Liver (tissue), 8 donors: ENCODE measurements at regions not wholly inside any gene's neighbourhood (a gene's known extent, or its start where the extent isn't known, plus 50 kb on each side); places are given as distances from the start of the nearest gene placed in this dataset.

Source experiments
- DNase-seq: peaks from one replicate; pipeline ENCODE4 v3.0.0-alpha.2; 2017; ENCODE audit warnings: low spot score
- H3K27ac ChIP-seq, 2 donors: one replicate each; pipeline ENCODE4 v1.7.0; 2013; ENCODE audit warnings: inconsistent platforms in 2 of 2, low read length in 2 of 2, control low read depth in 1 of 2, low read depth in 1 of 2, mild to moderate bottlenecking in 1 of 2
- H3K27me3 ChIP-seq, 4 donors: one replicate each; pipeline versions ENCODE4 v1.6.1 to v1.7.0; 2013; ENCODE audit warnings: low read length in 3 of 4, inconsistent platforms in 1 of 4, mild to moderate bottlenecking in 1 of 4, moderate library complexity in 1 of 4; ENCODE audit not compliant: control insufficient read depth in 4 of 4, insufficient read depth in 4 of 4
- H3K36me3 ChIP-seq, 4 donors: one replicate each; pipeline versions ENCODE4 v1.6.1 to v1.7.0; 2013; ENCODE audit warnings: low read length in 3 of 4, mild to moderate bottlenecking in 3 of 4, low read depth in 1 of 4, moderate library complexity in 1 of 4; ENCODE audit not compliant: control insufficient read depth in 4 of 4, insufficient read depth in 3 of 4
- H3K4me1 ChIP-seq, 4 donors: one replicate each; pipeline versions ENCODE4 v1.6.1 to v1.7.0; 2013; ENCODE audit warnings: low read length in 3 of 4, mild to moderate bottlenecking in 3 of 4, moderate library complexity in 1 of 4; ENCODE audit not compliant: control insufficient read depth in 4 of 4, insufficient read depth in 4 of 4
- H3K4me3 ChIP-seq, 3 donors: one replicate each; pipeline versions ENCODE4 v1.6.1 to v1.7.0; 2013; ENCODE audit warnings: low read length in 3 of 3, control low read depth in 1 of 3, low read depth in 1 of 3, mild to moderate bottlenecking in 1 of 3
- H3K9ac ChIP-seq, 2 donors: one replicate each; pipeline ENCODE4 v1.7.0; 2013; ENCODE audit warnings: low read length in 2 of 2, mild to moderate bottlenecking in 2 of 2, moderate library complexity in 2 of 2, control low read depth in 1 of 2, low read depth in 1 of 2
- H3K9me3 ChIP-seq, 4 donors: one replicate each; pipeline versions ENCODE4 v1.6.1 to v1.7.0; 2013; ENCODE audit warnings: low read length in 3 of 4; ENCODE audit not compliant: control insufficient read depth in 4 of 4
- EGR1 ChIP-seq, 2 donors: IDR thresholded peaks; 2 replicates each; pipeline ENCODE4 v1.6.1; 2016 to 2018; ENCODE audit warnings: antibody characterized with exemption in 2 of 2, low read depth in 2 of 2
- FOXA1 ChIP-seq: IDR thresholded peaks from 2 replicates; pipeline ENCODE4 v1.6.1; 2016; ENCODE audit warnings: antibody characterized with exemption
- GABPA ChIP-seq, 2 donors: IDR thresholded peaks in 1 of 2; conservative IDR thresholded peaks in 1 of 2; 2 replicates each; pipeline ENCODE4 v1.6.1; 2016; ENCODE audit warnings: antibody characterized with exemption in 2 of 2, mild to moderate bottlenecking in 1 of 2, moderate library complexity in 1 of 2
- HNF4A ChIP-seq, 2 donors: conservative IDR thresholded peaks; 2 replicates each; pipeline ENCODE4 v1.6.1; 2016; ENCODE audit warnings: antibody characterized with exemption in 2 of 2, mild to moderate bottlenecking in 2 of 2
- HNF4G ChIP-seq: IDR thresholded peaks from 2 replicates; pipeline ENCODE4 v1.6.1; 2016; ENCODE audit warnings: antibody characterized with exemption
- JUND ChIP-seq, 2 donors: IDR thresholded peaks; 2 replicates each; pipeline ENCODE4 v1.6.1; 2016; ENCODE audit warnings: antibody characterized with exemption in 2 of 2
- NR2F2 ChIP-seq: IDR thresholded peaks from 2 replicates; pipeline ENCODE4 v1.6.1; 2016; ENCODE audit warnings: antibody characterized with exemption
- RAD21 ChIP-seq, 2 donors: IDR thresholded peaks; 2 replicates each; pipeline ENCODE4 v1.6.1; 2016; ENCODE audit warnings: antibody characterized with exemption in 2 of 2, mild to moderate bottlenecking in 2 of 2
- RXRA ChIP-seq, 2 donors: IDR thresholded peaks; 2 replicates each; pipeline ENCODE4 v1.6.1; 2017 to 2018; ENCODE audit warnings: antibody characterized with exemption in 2 of 2, mild to moderate bottlenecking in 1 of 2
- SP1 ChIP-seq: IDR thresholded peaks from 2 replicates; pipeline ENCODE4 v1.6.1; 2018; ENCODE audit warnings: antibody characterized with exemption, mild to moderate bottlenecking
- TAF1 ChIP-seq: conservative IDR thresholded peaks from 2 replicates; pipeline ENCODE4 v1.6.1; 2016; ENCODE audit warnings: antibody characterized with exemption, mild to moderate bottlenecking
- YY1 ChIP-seq: IDR thresholded peaks from 2 replicates; pipeline ENCODE4 v1.6.1; 2016; ENCODE audit warnings: antibody characterized with exemption, mild to moderate bottlenecking
- WGBS: extraction: QIAGEN DNeasy Blood & Tissue Kit; methylation state at CpG from one replicate; pipeline ENCODE4 v1.1.7; 2013; 5-methylcytosine and 5-hydroxymethylcytosine counted together
- TF ChIP-seq, protein P1 (sequence below): IDR thresholded peaks from 2 replicates; pipeline ENCODE4 v1.6.1; 2016; ENCODE audit warnings: antibody characterized with exemption
- TF ChIP-seq, protein P2 (sequence below): IDR thresholded peaks from 2 replicates; pipeline ENCODE4 v1.6.1; 2016; ENCODE audit warnings: antibody characterized with exemption, mild to moderate bottlenecking
- TF ChIP-seq, protein P3 (sequence below): IDR thresholded peaks from 2 replicates; pipeline ENCODE4 v1.6.1; 2016; ENCODE audit warnings: antibody characterized with exemption
- TF ChIP-seq, protein P4 (sequence below): IDR thresholded peaks from 2 replicates; pipeline ENCODE4 v1.6.1; 2016; ENCODE audit warnings: antibody characterized with exemption
- TF ChIP-seq, protein P5 (sequence below): fragments of 150-350 bp; IDR thresholded peaks from 2 replicates; pipeline ENCODE4 v1.5.1; 2017; ENCODE audit warnings: improper control_type of control experiment, low read depth, low read length; ENCODE audit not compliant: missing input control
- donor health status: healthy.
- donor health status: healthy.
- donor health status: healthy.
- donor health status: healthy.
- donor health status: healthy.

DNA sequence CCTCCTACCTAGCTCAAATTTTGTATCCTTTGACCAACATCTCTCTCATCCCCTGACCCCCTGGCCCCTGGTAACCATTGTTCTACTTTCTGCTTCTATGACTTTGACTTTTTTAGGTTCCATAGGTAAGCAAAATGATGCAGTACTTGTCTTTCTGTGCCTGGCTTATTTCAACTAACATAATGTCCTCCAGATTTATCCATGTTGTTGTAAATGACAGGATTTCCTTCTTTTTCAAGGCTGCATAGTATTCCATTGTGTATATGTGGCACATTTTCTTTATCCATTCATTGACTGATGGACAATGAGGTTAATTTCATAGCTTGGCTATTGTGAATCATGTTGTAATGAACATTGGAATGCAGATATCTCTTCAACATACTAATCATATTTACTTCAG, 170.1 kb downstream of the DPY19L2 start:
- H3K4me1 ChIP-seq, result peaks cover 0 to 5% (median 0%) of the 10 kb centered on the region in 4 donors
- no peak for DNase-seq
- no peaks in the 10 kb centered on the region for H3K27me3 ChIP-seq
- H3K9ac ChIP-seq, result no peak overlapping the region
- TF ChIP-seq EGR1 (IDR thresholded peaks at IDR 0.05; ENCODE audit: low read depth in 2 of 2) (no peak), NR2F2 (no peak), RAD21 (IDR thresholded peaks at IDR 0.05) (no peak), JUND (IDR thresholded peaks at IDR 0.05) (no peak), RXRA (IDR thresholded peaks at IDR 0.05) (no peak), TAF1 (no peak), SP1 (no peak), FOXA1 (no peak), GABPA (IDR thresholded peaks at IDR 0.05 in 1 of 2, conservative IDR thresholded peaks at IDR 0.05 in 1 of 2) (no peak)
- TF ChIP-seq, protein P1, sequence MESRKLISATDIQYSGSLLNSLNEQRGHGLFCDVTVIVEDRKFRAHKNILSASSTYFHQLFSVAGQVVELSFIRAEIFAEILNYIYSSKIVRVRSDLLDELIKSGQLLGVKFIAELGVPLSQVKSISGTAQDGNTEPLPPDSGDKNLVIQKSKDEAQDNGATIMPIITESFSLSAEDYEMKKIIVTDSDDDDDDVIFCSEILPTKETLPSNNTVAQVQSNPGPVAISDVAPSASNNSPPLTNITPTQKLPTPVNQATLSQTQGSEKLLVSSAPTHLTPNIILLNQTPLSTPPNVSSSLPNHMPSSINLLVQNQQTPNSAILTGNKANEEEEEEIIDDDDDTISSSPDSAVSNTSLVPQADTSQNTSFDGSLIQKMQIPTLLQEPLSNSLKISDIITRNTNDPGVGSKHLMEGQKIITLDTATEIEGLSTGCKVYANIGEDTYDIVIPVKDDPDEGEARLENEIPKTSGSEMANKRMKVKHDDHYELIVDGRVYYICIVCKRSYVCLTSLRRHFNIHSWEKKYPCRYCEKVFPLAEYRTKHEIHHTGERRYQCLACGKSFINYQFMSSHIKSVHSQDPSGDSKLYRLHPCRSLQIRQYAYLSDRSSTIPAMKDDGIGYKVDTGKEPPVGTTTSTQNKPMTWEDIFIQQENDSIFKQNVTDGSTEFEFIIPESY, result no peak
- TF ChIP-seq, protein P2, sequence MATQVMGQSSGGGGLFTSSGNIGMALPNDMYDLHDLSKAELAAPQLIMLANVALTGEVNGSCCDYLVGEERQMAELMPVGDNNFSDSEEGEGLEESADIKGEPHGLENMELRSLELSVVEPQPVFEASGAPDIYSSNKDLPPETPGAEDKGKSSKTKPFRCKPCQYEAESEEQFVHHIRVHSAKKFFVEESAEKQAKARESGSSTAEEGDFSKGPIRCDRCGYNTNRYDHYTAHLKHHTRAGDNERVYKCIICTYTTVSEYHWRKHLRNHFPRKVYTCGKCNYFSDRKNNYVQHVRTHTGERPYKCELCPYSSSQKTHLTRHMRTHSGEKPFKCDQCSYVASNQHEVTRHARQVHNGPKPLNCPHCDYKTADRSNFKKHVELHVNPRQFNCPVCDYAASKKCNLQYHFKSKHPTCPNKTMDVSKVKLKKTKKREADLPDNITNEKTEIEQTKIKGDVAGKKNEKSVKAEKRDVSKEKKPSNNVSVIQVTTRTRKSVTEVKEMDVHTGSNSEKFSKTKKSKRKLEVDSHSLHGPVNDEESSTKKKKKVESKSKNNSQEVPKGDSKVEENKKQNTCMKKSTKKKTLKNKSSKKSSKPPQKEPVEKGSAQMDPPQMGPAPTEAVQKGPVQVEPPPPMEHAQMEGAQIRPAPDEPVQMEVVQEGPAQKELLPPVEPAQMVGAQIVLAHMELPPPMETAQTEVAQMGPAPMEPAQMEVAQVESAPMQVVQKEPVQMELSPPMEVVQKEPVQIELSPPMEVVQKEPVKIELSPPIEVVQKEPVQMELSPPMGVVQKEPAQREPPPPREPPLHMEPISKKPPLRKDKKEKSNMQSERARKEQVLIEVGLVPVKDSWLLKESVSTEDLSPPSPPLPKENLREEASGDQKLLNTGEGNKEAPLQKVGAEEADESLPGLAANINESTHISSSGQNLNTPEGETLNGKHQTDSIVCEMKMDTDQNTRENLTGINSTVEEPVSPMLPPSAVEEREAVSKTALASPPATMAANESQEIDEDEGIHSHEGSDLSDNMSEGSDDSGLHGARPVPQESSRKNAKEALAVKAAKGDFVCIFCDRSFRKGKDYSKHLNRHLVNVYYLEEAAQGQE, result no peak
- TF ChIP-seq, protein P3, sequence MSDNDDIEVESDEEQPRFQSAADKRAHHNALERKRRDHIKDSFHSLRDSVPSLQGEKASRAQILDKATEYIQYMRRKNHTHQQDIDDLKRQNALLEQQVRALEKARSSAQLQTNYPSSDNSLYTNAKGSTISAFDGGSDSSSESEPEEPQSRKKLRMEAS, result no peak
- TF ChIP-seq, protein P4, sequence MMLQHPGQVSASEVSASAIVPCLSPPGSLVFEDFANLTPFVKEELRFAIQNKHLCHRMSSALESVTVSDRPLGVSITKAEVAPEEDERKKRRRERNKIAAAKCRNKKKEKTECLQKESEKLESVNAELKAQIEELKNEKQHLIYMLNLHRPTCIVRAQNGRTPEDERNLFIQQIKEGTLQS, result no peak
- peaks cover 0 to 4% (median 0%) of the 10 kb centered on the region in 4 donors for H3K9me3 ChIP-seq
- no peaks in the 10 kb centered on the region for H3K36me3 ChIP-seq
- no peak overlapping the region for H3K4me3 ChIP-seq
- no peak overlapping the region for H3K27ac ChIP-seq

DNA sequence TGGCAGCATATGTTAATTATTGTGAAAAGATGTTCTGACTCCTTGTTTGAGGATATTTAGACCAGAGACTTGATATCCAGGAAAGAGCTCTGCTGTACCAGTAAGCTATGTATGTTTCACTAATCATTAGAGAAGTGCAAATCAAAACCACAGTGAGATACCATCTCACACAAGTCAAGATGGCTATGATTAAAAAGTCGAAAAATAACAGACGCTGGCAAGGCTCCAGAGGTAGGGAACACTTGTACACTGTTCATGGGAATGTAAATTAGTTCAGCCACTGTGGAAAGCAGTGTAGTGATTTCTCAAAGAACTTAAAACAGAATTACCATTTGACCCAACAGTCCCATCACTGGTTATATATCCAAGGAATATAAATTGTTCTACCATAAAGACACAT, 171.6 kb downstream of the DPY19L2 start:
- TF ChIP-seq NR2F2, result no peak
- TF ChIP-seq SP1, result no peak
- TF ChIP-seq YY1, result no peak
- TF ChIP-seq, protein P5, sequence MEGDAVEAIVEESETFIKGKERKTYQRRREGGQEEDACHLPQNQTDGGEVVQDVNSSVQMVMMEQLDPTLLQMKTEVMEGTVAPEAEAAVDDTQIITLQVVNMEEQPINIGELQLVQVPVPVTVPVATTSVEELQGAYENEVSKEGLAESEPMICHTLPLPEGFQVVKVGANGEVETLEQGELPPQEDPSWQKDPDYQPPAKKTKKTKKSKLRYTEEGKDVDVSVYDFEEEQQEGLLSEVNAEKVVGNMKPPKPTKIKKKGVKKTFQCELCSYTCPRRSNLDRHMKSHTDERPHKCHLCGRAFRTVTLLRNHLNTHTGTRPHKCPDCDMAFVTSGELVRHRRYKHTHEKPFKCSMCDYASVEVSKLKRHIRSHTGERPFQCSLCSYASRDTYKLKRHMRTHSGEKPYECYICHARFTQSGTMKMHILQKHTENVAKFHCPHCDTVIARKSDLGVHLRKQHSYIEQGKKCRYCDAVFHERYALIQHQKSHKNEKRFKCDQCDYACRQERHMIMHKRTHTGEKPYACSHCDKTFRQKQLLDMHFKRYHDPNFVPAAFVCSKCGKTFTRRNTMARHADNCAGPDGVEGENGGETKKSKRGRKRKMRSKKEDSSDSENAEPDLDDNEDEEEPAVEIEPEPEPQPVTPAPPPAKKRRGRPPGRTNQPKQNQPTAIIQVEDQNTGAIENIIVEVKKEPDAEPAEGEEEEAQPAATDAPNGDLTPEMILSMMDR, result no peak
- TF ChIP-seq RXRA (IDR thresholded peaks at IDR 0.05), result no peak
- no peak for TF ChIP-seq TAF1
- TF ChIP-seq FOXA1, result no peak
- TF ChIP-seq HNF4G, result no peak
- TF ChIP-seq JUND (IDR thresholded peaks at IDR 0.05), result no peak
- TF ChIP-seq, protein P1, result no peak
- no peak for TF ChIP-seq EGR1 (IDR thresholded peaks at IDR 0.05; ENCODE audit: low read depth in 2 of 2)
- no peak for TF ChIP-seq GABPA (IDR thresholded peaks at IDR 0.05 in 1 of 2, conservative IDR thresholded peaks at IDR 0.05 in 1 of 2)
- no peak for TF ChIP-seq HNF4A (conservative IDR thresholded peaks at IDR 0.05)
- TF ChIP-seq, protein P4, result no peak
- WGBS, result 65% methylated on average over 2 of the region's 2 CpGs
- H3K27ac ChIP-seq, result no peak overlapping the region

More for the DNA sequence above, 171.6 kb downstream of the DPY19L2 start:
- Histone ChIP-seq H3K9ac (no peak overlapping the region), H3K4me1 (peaks cover 0 to 5% (median 0%) of the 10 kb centered on the region in 4 donors), H3K36me3 (no peaks in the 10 kb centered on the region), H3K9me3 (peaks cover 0 to 4% (median 0%) of the 10 kb centered on the region in 4 donors), H3K27me3 (no peaks in the 10 kb centered on the region), H3K4me3 (no peak overlapping the region)
- DNase-seq, result no peak
